Keratinocyte (primary cell): ENCODE measurements at regions not wholly inside any gene's neighbourhood (a gene's known extent, or its start where the extent isn't known, plus 50 kb on each side); places are given as distances from the start of the nearest gene placed in this dataset.

Source experiments
- EZH2 ChIP-seq: IDR thresholded peaks from one replicate; pipeline ENCODE4 v1.6.1; 2012; ENCODE audit warnings: inconsistent platforms, mild to moderate bottlenecking, low read length, moderate library complexity
- TF ChIP-seq, protein P1 (sequence below), 3 experiments: IDR thresholded peaks in 1 of 3; conservative IDR thresholded peaks in 1 of 3; optimal IDR thresholded peaks in 1 of 3; 2 replicates in 2 of 3; 3 replicates in 1 of 3; pipeline versions ENCODE3 to v1.5.1; 2011; ENCODE audit warnings: low read length in 3 of 3, mild to moderate bottlenecking in 3 of 3, moderate library complexity in 2 of 3, control low read depth in 1 of 3, inconsistent platforms in 1 of 3; ENCODE audit not compliant: insufficient read depth in 2 of 3; ENCODE audit errors: extremely low read depth in 1 of 3

DNA sequence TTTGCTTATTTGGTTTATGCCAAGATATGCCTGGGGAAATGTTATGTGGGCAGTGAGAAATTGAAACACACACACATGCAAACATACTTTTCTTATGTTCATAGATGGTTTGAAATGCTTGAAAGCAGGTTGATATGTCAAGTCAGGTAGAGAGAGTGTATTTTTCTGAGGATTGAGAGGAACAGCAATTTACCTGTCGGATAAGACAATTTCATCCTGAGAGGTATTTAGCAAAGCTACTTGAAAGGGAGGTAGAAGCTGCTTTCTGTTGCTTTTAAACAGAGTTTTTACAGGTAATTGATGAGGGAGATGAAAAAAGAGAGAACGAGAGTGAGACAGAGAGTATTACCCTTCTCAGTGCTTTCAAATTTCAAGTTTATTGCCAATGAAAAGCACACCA is 854.3 kb downstream of the CDH8 start:
- TF ChIP-seq, protein P1, sequence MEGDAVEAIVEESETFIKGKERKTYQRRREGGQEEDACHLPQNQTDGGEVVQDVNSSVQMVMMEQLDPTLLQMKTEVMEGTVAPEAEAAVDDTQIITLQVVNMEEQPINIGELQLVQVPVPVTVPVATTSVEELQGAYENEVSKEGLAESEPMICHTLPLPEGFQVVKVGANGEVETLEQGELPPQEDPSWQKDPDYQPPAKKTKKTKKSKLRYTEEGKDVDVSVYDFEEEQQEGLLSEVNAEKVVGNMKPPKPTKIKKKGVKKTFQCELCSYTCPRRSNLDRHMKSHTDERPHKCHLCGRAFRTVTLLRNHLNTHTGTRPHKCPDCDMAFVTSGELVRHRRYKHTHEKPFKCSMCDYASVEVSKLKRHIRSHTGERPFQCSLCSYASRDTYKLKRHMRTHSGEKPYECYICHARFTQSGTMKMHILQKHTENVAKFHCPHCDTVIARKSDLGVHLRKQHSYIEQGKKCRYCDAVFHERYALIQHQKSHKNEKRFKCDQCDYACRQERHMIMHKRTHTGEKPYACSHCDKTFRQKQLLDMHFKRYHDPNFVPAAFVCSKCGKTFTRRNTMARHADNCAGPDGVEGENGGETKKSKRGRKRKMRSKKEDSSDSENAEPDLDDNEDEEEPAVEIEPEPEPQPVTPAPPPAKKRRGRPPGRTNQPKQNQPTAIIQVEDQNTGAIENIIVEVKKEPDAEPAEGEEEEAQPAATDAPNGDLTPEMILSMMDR (optimal IDR thresholded peaks at IDR 0.05 in 1 of 3, IDR thresholded peaks at IDR 0.05 in 1 of 3, conservative IDR thresholded peaks at IDR 0.05 in 1 of 3; ENCODE audit: extremely low read depth in 1 of 3, insufficient read depth in 2 of 3, low read length in 3 of 3): no peak
- TF ChIP-seq EZH2: no peak
